OCI-LY3 (cell line): ENCODE measurements at regions not wholly inside any gene's neighbourhood (a gene's known extent, or its start where the extent isn't known, plus 50 kb on each side); places are given as distances from the start of the nearest gene placed in this dataset.

Experiments used
- EZH2phosphoT487 ChIP-seq: fragments of 200-600 bp; shearing (Covaris generic); IDR thresholded peaks from 2 replicates; pipeline ENCODE4 v1.6.1; 2018; ENCODE audit warnings: antibody characterized with exemption, mixed run types, low read depth
- TF ChIP-seq, protein P1 (sequence below): fragments of 200-600, 300-600 bp; sonication (generic); IDR thresholded peaks from 2 replicates; pipeline ENCODE4 v1.5.1; 2014; ENCODE audit warnings: antibody characterized with exemption, low read length, low read depth

DNA sequence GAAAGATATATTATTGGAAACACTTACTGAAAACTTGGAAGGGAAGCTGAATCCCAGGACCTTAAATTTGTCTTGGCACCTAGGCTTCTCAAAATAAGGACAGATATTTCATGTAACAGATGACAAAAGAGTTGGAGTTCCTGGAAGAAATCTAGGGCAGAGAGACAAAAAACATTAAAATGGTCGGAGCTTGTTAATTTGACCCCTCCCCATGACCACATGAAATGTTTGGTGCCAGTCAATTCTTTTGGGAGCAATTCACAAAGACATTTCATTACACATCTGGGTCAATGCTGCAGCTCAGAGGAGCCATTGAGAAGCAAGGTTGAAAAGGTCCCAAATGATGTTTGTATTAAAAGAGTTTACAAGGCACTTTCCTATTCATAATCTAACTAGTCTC is 162.0 kb upstream of the GUCY1A2 start:
- TF ChIP-seq, protein P1, sequence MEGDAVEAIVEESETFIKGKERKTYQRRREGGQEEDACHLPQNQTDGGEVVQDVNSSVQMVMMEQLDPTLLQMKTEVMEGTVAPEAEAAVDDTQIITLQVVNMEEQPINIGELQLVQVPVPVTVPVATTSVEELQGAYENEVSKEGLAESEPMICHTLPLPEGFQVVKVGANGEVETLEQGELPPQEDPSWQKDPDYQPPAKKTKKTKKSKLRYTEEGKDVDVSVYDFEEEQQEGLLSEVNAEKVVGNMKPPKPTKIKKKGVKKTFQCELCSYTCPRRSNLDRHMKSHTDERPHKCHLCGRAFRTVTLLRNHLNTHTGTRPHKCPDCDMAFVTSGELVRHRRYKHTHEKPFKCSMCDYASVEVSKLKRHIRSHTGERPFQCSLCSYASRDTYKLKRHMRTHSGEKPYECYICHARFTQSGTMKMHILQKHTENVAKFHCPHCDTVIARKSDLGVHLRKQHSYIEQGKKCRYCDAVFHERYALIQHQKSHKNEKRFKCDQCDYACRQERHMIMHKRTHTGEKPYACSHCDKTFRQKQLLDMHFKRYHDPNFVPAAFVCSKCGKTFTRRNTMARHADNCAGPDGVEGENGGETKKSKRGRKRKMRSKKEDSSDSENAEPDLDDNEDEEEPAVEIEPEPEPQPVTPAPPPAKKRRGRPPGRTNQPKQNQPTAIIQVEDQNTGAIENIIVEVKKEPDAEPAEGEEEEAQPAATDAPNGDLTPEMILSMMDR = no peak
- TF ChIP-seq EZH2phosphoT487 = no peak
